B cell (primary cell): ENCODE measurements at regions not wholly inside any gene's neighbourhood (a gene's known extent, or its start where the extent isn't known, plus 50 kb on each side); places are given as distances from the start of the nearest gene placed in this dataset.

ENCODE experiments used
- CTCF ChIP-seq: fragments of 200-600 bp; IDR thresholded peaks from one replicate; pipeline ENCODE4 v1.8.0; 2022; ENCODE audit warnings: antibody characterized with exemption, mild to moderate bottlenecking
- EZH2 ChIP-seq: IDR thresholded peaks from 2 replicates; pipeline ENCODE4 v1.6.1; 2012; ENCODE audit warnings: borderline replicate concordance, low read depth, mild to moderate bottlenecking, moderate library complexity, low read length; ENCODE audit not compliant: insufficient read depth, poor library complexity, severe bottlenecking

- no peak for TF ChIP-seq CTCF
- no peak for TF ChIP-seq EZH2
These were observed 330.8 kb upstream of the MTNR1B start for GRCh38 chr11:92638678-92639077.
